KG1 (cell line): ENCODE measurements at regions not wholly inside any gene's neighbourhood (a gene's known extent, or its start where the extent isn't known, plus 50 kb on each side); places are given as distances from the start of the nearest gene placed in this dataset.

Source experiments
- DNase-seq: peaks from one replicate; lab custom pipeline; 2025; lab: John Stamatoyannopoulos, UW

DNA sequence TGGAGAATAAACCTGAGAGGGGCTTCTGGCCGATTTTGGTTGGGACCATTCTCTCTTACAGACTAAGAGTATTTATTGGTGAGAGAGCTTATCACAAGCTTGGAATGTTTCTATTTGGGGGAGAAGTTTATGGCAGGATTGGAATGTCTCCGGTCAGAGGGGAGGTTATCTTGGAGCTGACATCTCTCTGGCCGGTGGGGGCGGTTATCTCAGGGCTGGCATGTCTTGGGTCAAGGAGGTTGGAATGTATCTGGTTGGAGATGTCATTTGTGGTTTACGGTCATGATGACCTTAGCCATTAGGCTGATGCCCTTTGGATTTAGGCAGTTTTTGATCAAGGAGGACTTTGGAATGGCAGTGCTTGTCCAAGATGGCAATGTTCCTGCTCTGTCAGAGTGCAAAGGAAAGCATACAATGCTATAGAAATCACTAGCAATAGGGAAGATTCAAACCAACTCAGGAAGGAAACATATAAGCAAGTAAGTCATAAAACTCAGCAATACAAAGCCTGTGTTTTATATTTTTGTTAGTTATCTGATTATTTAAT, 362.4 kb upstream of the LRATD1 start:
- DNase-seq: no peak

DNA sequence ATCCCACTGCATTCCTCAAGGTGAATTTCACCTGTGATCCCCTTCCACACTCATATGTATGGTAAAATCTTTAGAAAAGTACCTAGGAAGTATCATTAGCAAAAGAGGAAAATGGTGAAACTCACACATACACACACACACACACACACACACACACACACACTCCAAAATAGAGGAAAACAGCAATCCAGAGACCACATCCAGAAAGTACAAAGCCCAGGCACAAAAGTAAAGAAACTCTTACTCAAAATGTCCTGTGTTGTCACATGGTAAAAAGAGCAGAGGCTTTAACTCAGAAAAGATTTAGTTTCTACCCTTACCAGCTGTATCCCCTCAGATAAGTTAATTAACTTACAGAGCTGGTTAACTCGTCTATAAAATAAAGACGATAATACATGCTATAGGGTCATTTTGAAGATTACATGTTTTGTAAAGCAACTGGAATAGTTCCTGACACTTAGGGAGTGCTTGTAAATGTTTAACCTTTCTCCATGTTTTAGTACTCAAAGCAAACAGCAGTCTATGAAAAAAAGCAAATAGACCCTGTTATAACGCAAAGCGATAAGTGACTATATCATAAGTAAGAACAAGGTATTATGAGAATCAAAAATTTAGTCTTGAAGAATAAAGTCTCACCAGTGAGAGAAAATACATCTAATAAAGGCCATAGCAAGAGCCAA, 360.0 kb upstream of the LRATD1 start:
- no peak for DNase-seq

DNA sequence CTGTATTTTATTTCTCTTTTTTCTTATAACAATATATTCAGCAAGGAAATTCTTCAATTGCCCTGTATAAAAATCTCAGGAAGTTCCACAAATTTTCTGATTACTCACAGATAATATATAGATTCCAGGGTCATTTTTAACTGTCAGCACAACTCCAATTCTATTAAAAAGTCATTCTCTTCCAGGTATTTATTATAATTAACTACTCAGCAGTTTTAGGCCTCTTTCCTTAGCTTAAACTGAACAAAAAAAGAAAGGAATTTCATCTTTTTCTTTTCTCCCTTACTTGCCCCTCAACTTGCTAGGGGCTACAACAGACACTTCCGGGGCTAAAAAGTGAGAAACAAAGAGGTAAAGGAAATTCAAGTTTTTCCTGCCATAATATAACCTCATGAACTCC, 358.9 kb upstream of the LRATD1 start:
- no peak for DNase-seq

DNA sequence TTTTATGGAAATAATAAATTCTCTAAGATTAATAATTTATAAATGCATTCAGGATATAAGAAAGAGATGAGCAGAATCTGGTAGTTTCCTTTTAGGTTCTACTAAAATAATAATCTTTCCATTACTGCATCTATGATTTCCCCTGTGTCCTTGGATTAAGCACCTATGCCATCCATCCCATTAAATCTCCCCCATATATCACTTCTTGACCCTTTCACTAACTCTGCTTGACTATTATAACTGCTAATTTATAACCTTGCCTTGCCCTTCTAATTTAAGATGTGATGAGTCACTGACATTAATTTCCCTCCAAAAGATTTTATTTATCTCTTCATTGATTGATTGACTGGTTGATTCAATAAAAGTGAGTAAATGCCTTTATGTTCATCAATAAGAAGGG, 348.3 kb upstream of the LRATD1 start:
- no peak for DNase-seq

DNA sequence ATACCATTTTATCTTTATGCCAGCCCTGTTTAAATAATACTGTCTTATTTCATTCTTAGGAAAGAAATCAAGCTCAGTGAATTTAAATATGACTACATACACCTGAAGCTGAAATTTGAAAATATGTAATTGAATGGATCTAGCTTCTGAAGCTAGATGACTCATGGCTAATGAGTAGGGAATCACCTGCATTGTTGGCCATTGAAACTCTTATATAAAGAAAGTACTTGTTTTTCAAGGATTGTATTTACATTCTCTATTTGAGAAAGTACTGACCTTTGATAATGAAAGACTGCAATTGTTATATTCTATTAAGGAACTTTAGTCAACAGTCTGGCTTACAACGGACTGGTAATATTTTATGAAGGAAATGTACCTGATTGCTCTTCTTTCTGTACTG, 346.7 kb upstream of the LRATD1 start:
- no peak for DNase-seq

DNA sequence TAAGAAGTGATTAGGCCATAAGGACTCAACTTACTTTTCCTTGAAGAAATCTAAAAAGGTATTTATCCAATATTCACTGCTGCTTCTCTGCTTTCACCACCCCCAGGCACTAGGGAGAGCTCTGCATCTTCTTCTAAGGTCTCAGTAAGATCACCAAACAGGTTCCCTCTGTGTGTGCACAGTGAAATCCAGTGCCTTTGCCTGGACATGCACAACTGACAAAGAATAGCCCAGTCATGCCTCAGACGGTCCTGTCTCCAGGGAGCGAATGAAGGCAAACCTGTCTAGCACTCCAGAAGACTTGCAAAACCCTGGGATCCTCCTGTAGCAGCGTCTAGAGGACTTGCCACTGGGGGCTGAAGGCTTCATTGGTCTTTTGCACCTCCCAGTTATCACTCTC, 344.5 kb upstream of the LRATD1 start:
- DNase-seq: no peak

DNA sequence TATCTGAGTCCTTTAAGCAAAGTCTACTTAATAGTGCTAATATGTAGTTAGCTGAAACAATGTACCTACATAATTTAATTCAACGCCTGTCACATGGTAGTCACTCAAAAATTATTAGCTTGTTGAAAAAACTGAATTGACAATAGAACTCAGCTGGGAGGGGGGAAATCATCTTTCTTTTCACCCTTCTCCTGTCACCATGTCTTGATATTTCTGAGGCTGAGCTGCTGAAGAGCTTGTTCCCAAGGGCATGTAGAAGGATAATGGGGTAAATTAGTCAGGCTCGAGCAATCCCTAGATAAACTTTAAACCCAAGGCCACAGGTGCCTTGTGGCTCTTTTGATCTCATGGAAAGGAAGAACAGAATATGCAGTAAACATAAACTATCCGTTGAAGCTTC, 339.6 kb upstream of the LRATD1 start:
- no peak for DNase-seq

DNA sequence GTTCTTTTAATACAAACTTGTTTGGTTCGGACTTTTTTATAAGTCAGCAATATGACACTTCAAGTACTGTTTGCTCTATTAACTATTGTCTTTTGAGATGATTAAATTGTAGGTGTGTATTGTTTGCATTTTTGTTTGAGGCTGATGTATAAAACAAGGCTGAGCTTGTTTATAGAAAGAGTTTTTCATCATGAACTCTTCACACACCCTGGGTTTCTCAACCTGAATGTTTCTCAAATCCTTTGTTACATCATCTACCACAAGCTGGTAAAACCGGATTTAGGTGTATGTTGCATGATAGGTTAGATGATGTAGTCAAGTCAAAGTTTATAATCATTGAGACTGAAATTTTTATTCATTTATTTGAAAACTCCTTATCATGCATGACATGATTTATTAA, 335.2 kb upstream of the LRATD1 start:
- no peak for DNase-seq

DNA sequence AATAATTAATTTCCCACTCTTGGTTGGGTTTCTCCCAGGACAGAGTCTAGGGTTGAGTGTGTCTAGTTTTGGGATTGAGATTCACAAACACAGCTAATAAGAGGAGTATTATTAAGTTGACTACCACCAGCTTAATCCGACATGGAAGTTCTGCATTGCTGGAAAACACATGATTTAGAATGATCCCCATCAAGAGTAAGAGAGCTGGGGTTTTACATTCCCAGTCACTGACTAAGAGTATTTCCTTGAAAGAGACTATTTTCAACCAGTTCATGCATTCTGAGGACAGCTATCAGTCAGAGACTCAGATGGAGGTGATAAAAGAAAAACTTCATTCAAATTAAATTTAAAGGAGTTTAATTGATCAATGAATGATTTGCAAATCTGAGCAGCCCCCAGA, 334.6 kb upstream of the LRATD1 start:
- DNase-seq: no peak

DNA sequence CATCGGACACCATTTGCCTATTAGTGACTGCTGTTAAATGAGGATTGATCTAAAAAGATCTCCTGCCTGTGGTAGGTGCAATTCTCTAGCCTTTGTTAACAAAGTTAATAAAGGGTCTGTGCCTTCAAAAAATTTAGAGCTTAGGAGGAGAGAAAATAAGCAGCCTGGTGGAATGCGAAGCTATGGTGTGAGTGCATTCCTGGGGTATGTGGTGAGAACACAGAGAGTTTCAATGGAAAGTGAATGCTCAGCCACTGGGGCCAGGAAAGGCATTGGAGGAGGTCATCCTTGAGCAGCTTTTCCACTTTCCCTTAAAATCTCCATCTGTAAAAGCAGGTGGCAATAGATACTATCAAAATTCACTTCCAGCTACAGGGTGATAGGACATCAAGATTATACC, 331.2 kb upstream of the LRATD1 start:
- no peak for DNase-seq

DNA sequence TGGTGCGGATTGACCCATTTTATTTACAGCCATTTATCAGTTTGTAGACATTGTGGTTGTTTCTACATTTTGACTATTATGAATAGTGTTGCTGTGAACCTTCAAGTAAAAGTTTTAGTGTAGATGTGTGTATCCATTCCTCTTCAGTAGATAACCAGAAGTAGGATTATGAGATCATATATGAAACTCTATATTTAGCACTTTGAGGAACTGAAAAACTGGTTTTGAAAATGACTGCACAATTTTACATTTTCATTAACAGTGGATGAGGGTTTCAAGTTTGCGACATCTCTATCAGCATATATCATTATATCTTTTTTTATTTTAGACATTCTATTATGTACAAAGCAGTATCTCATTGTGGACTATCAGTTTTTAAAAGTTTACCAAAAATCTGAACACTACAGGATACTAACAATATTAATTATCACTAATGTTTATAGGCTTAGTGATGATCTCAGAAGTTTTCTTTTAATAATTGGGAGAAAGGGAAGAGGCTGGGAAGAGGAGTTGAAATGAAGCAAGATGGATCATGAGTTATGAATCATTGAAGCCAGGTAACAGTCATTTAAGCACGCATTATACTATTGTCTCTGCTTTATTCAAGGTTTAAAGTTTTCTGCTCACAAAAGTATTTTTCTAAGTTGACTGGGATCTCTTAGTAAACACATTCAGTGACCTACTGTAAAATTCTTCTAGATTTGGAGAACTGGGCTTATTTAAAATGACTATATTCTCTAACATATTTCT, 329.0 kb upstream of the LRATD1 start:
- no peak for DNase-seq

DNA sequence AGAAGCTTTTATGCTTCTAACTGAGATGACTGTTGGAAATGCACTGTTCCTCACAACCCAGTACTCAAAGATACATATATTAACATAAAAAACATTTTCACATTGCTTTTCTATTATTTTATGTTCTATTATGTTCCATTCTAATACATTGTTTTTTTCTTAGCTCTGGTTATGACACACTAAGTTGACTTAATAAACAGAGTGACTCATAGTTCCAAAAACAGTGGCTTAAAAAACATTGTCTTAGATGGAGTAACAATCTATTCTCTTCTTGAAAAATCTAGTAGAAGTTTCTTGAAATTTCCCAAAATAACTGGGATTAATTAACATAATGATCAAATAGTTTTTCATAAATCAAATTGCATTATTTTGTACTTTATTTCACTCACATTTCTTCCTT, 328.2 kb upstream of the LRATD1 start:
- DNase-seq: no peak

DNA sequence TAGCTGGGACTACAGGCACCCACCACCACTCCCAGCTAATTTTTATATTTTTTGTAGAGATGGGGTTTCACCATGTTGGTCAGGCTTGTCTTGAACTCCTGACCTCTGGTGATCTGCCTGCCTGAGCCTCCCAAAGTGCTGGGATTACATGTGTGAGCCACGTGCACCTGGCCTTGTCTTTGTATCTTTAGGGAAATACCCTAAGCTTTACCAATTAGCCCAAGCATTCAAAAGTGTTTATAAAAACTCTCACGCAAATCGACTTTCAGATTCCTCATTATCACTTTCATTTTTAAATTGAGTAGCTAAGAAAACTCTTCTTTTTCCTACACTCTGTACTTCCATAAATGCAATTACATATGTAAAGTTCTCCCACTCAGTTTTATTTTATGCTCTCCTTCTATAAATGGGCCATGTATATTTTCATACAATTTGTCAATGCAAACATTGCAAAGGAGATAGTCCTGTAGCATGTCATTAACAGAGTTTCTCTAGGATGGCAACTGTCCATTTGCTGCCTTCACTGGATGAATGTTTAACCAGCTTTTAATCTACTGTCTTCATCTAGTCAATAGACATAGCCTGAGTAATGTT, 326.2 kb upstream of the LRATD1 start:
- no peak for DNase-seq

DNA sequence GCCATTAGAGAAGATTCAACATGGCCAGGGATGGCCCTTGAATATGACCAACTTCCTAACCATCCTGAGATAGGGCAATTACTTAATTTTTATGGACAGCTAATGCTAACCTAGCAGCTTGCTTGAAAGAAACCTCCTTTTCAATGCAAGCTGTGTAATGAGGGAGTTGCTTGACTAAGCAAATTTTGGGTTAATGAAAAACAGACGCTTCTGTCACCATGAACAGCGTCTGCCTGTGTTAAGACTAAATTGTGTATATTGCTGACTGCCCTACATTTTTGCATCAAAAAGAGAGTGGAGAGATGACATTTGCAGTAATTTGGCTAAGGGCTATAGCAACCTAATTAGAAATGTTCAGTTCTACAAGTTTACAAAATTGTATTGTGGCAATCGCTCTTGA, 319.2 kb upstream of the LRATD1 start:
- no peak for DNase-seq

DNA sequence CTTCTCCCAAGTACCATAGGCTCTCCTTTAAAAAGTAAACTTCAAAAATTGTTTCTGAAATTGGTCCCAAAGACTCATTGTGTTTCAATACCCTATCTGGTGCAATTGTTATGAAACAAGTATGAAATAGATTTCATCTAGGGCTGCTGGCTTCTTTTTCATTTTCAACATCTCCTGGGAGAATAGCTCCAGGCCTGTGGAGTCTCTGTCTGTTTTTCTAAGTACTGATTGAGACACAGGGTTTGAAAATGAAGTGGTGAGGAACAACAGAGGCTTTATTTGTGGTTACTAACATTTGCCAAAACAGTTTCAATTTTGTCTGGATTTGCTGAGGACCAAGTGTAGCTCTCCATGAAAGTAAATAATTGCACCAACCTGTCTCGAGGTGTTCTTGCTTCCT, 315.9 kb upstream of the LRATD1 start:
- DNase-seq: no peak

DNA sequence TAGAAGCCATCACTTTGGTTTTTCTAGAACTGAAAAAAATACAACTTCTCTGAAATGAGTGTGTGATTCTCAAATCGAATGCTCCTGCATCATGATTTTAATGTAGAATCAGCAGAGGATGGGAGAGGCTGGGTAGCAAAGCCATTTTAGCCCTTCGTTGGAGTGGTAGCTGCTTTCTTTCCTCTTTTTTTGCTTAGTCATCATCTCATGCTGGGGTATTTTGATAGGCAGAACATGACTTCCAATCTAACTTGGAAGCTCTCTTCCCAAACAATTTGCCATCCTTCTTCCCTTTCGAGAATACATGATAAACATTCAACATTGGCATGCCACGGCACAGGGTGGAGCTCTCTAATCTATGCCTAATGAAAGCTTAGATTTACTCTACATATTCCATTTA, 311.2 kb upstream of the LRATD1 start:
- DNase-seq: no peak

DNA sequence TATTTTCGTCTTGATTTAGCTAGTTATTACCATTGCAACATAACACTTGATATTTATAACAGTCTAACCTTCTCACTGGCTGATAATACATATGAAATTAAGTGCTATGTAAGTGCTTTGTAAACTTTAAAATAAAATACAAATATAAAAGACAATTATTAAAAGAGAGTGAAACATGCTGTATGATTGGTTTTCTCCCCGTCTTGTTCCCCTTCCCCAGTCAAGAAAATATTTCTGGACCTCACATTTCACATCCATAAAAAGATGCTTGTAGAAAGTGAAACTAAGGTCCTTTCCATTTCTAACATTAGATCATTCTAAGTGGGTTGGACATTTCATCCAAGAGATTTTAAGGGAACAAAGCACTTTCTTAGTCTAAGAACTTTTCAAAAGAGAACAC, 310.2 kb upstream of the LRATD1 start:
- DNase-seq: no peak

DNA sequence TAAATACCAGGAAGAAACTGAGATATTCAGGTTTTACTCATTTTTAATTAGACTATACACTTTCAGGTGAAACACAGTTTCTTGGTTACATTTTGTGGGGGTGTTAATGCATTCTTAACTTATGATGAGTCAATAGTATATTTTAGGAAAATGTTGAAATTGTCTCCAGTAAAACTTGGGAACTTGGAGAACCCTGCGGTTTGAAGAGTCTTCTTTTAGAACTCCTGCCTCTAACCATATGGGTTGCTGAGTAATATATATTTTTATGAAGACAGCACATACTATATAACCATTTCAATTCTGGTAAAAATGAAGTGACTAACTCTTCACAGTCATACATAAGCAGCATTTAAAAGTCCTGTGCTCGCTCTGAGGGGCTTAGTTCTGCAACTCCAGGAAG, 308.2 kb upstream of the LRATD1 start:
- no peak for DNase-seq

DNA sequence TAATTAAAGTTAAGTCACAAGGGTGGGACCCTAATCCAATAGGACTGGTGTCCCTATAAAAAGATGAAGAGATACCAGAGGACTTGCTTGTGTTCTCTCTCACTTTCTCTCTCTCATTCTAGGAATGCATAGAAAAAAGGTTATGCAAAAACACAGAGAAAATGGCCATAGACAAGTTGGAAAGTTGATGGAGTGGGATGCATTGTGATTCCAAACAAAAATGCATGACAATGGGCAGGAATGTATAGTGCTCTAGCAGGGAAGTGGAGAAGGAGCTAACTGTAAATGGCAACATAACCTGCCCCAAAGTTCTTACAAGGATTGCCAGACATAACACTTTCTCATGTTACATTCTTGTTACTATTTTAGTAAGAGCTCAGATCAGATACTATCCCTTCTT, 301.6 kb upstream of the LRATD1 start:
- DNase-seq: no peak

DNA sequence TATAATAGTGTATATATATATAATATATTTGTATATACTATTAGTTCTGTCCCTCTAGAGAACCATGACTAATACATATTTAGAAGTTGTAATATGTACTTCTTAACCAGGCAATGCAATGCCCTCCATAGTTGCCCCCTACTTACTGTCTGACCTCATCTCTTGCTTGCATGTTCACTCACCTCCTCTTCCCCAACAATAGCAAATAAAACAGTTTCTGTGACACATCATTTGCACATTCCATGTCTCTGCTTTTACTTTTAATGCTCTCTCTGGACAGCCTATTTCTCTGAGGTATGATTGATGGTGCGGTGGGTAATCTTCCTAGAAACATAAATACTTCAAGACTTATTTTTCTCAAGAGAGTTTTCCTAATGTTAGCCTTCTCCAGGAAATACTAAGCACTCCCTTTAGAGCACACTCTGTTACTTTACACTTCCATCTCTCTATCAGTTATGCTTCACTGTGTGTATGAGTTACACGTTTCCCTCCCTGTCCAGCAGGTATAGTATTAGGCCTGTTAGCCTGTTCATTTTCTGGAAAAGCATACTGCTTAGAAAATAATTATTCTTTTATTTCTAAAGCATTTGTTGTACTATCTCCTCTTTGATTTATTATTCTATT, 295.6 kb upstream of the LRATD1 start:
- DNase-seq: no peak

DNA sequence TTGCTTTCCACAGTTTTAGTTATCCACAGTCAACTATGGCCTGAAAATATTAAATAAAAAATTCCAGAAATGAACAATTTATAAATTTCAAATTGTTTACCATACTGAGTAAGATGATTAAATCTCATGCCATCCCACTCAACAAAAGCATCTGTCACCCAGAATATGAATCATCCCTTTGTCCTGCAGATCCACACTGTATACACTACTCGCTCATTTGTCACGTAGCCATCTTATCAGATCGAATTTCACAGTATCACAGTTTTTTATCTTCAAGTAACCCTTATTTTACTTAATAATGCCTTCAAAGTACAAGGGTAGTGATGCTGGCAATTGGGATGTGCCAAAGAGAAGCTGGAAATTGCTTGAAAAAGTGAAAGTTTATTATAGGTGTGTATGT, 291.8 kb upstream of the LRATD1 start:
- no peak for DNase-seq

DNA sequence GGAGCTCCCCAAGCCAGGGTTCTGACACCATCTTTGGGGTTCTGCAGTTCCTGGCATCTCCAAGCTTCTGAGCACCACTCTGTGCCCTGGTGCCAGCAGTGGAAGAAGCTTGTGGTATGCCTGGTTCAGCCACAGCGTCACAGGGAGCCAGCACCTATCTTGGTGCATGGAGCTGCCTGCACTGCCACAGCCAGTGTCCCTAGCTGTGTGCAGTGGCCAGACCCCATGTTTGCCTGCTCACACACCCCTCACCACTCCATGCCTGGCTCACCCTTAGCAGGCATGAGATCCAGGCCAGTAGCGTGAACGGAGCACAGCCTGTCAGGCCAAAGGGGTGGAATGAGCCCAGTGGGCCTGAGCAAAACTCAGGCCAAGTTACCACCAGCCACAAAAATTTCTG, 290.2 kb upstream of the LRATD1 start:
- no peak for DNase-seq

DNA sequence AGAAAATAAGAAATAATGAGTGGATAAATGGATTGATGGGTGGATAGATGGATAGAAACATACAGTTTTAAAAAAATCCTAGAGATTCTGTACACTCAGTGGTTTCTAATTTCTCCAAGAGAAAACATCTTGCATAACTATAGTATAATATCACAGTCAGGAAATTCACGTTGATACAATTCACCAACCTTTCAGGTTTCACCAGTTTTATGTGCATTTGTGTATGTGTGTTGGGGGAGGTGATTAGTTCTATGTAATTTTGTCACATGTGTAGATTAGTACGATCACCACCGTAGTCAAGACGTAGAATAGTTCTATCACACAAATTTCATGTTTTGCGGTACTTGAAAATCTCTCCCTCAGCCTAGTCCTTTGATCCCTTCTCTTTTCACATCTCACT, 288.2 kb upstream of the LRATD1 start:
- no peak for DNase-seq
